OCI-LY7 (cell line): ENCODE measurements at regions not wholly inside any gene's neighbourhood (a gene's known extent, or its start where the extent isn't known, plus 50 kb on each side); places are given as distances from the start of the nearest gene placed in this dataset.

Source experiments
- CTCF ChIP-seq: fragments of 200-600 bp; sonication (generic); conservative IDR thresholded peaks from 2 replicates; pipeline ENCODE4 v1.5.1; 2014; ENCODE audit warnings: mild to moderate bottlenecking, antibody characterized with exemption, low read length, moderate library complexity, mixed read lengths
- EZH2phosphoT487 ChIP-seq: fragments of 200-600 bp; sonication (generic); IDR thresholded peaks from 2 replicates; pipeline ENCODE4 v1.6.1; 2018; ENCODE audit warnings: low read depth, borderline replicate concordance, mild to moderate bottlenecking, mixed run types, antibody characterized with exemption, low read length, moderate library complexity, mixed read lengths

- no peak for TF ChIP-seq CTCF
- no peak for TF ChIP-seq EZH2phosphoT487
These were observed 83.5 kb downstream of the SHOX start for GRCh38 chrX:714131-714530.
